Loucy (cell line): ENCODE measurements at regions not wholly inside any gene's neighbourhood (a gene's known extent, or its start where the extent isn't known, plus 50 kb on each side); places are given as distances from the start of the nearest gene placed in this dataset.

ENCODE experiments used
- H2AFZ ChIP-seq: fragments of 200-600 bp; sonication (generic); 2 replicates; pipeline ENCODE4 v1.6.0; 2016; ENCODE audit warnings: antibody characterized with exemption, mild to moderate bottlenecking, low read length, moderate library complexity
- H3F3A ChIP-seq: fragments of 200-600 bp; 2 replicates; pipeline ENCODE4 v1.6.0; 2016; ENCODE audit warnings: antibody characterized with exemption, low read depth, mild to moderate bottlenecking
- H3K27me3 ChIP-seq: fragments of 200-600 bp; sonication (generic); 2 replicates; pipeline ENCODE4 v1.6.1; 2014; ENCODE audit warnings: low read length, mild to moderate bottlenecking; ENCODE audit not compliant: insufficient read depth, poor library complexity, severe bottlenecking
- H3K36me3 ChIP-seq: fragments of 200-600 bp; sonication (generic); 2 replicates; pipeline ENCODE4 v1.6.1; 2016; ENCODE audit warnings: low read length; ENCODE audit not compliant: insufficient read depth
- H3K4me1 ChIP-seq: fragments of 200-600 bp; sonication (generic); 2 replicates; pipeline ENCODE4 v1.5.1; 2014; ENCODE audit warnings: low read length, mild to moderate bottlenecking; ENCODE audit not compliant: insufficient read depth, poor library complexity, severe bottlenecking
- H3K4me2 ChIP-seq: fragments of 200-600 bp; sonication (generic); 2 replicates; pipeline ENCODE4 v1.6.0; 2014; ENCODE audit warnings: antibody characterized with exemption, low read length, low read depth, mild to moderate bottlenecking; ENCODE audit not compliant: poor library complexity, severe bottlenecking
- H3K4me3 ChIP-seq: fragments of 200-600 bp; sonication (generic); 2 replicates; pipeline ENCODE4 v1.5.1; 2014; ENCODE audit warnings: low read length, mild to moderate bottlenecking, mixed read lengths; ENCODE audit not compliant: poor library complexity, severe bottlenecking
- H3K79me2 ChIP-seq: fragments of 200-600 bp; sonication (generic); 2 replicates; pipeline ENCODE4 v1.6.1; 2014; ENCODE audit warnings: low read length; ENCODE audit not compliant: insufficient read depth
- H3K9ac ChIP-seq: fragments of 200-600 bp; sonication (generic); 2 replicates; pipeline ENCODE4 v1.6.0; 2014; ENCODE audit warnings: mild to moderate bottlenecking, low read depth, low read length, moderate library complexity; ENCODE audit not compliant: poor library complexity, severe bottlenecking
- H3K9me2 ChIP-seq: fragments of 200-600 bp; sonication (generic); replicated peaks from 2 replicates; pipeline ENCODE4 v1.6.1; 2016; ENCODE audit warnings: low read depth, low read length, mixed read lengths
- H3K9me3 ChIP-seq: fragments of 200-600 bp; sonication (generic); 2 replicates; pipeline ENCODE4 v1.6.1; 2014; ENCODE audit warnings: mild to moderate bottlenecking, antibody characterized with exemption, low read length, low read depth; ENCODE audit not compliant: insufficient read depth
- H4K20me1 ChIP-seq: fragments of 200-600 bp; sonication (generic); 2 replicates; pipeline ENCODE4 v1.6.0; 2014; ENCODE audit warnings: antibody characterized with exemption, low read length, mild to moderate bottlenecking; ENCODE audit not compliant: insufficient read depth, poor library complexity, severe bottlenecking
- CTCF ChIP-seq: fragments of 200-600 bp; sonication (generic); conservative IDR thresholded peaks from 2 replicates; pipeline ENCODE4 v1.5.1; 2014; ENCODE audit warnings: mild to moderate bottlenecking, antibody characterized with exemption, low read length
- EZH2phosphoT487 ChIP-seq: fragments of 200-600 bp; IDR thresholded peaks from 2 replicates; pipeline ENCODE4 v1.6.1; 2018; ENCODE audit warnings: antibody characterized with exemption, mild to moderate bottlenecking, moderate library complexity, borderline replicate concordance

GRCh38 chr6:139438775-139439174 is 64.3 kb upstream of the CITED2 start:
- Histone ChIP-seq H3K9ac (no peak overlapping the region), H3K4me1 (no peaks in the 10 kb centered on the region), H3K27me3 (no peaks in the 10 kb centered on the region), H4K20me1 (no peaks in the 10 kb centered on the region), H3F3A (no peaks in the 10 kb centered on the region), H3K9me2 (no peaks in the 10 kb centered on the region), H2AFZ (no peak overlapping the region), H3K4me3 (no peak overlapping the region), H3K36me3 (no peaks in the 10 kb centered on the region), H3K4me2 (no peak overlapping the region), H3K9me3 (no peaks in the 10 kb centered on the region), H3K79me2 (no peaks in the 10 kb centered on the region)
- TF ChIP-seq EZH2phosphoT487, result no peak
- TF ChIP-seq CTCF, result no peak

- TF ChIP-seq EZH2phosphoT487 (no peak), CTCF (no peak)
- no peaks in the 10 kb centered on the region for H3K36me3 ChIP-seq
- H3F3A ChIP-seq, result no peaks in the 10 kb centered on the region
- no peaks in the 10 kb centered on the region for H3K4me1 ChIP-seq
- no peaks in the 10 kb centered on the region for H3K27me3 ChIP-seq
- no peaks in the 10 kb centered on the region for H3K79me2 ChIP-seq
- H3K4me3 ChIP-seq, result no peak overlapping the region
- no peak overlapping the region for H3K4me2 ChIP-seq
- H3K9me2 ChIP-seq, result no peaks in the 10 kb centered on the region
- no peaks in the 10 kb centered on the region for H3K9me3 ChIP-seq
- H3K9ac ChIP-seq, result no peak overlapping the region
- no peaks in the 10 kb centered on the region for H4K20me1 ChIP-seq
- no peak overlapping the region for H2AFZ ChIP-seq
These were observed 62.5 kb upstream of the CITED2 start for GRCh38 chr6:139436957-139437348.

GRCh38 chr6:139436200-139436956 is 61.9 kb upstream of the CITED2 start:
- no peak overlapping the region for H2AFZ ChIP-seq
- H3K9me2 ChIP-seq, result no peaks in the 10 kb centered on the region
- H4K20me1 ChIP-seq, result no peaks in the 10 kb centered on the region
- H3K4me3 ChIP-seq, result no peak overlapping the region
- H3F3A ChIP-seq, result no peaks in the 10 kb centered on the region
- TF ChIP-seq CTCF (no peak), EZH2phosphoT487 (no peak)
- no peaks in the 10 kb centered on the region for H3K27me3 ChIP-seq
- H3K4me1 ChIP-seq, result no peaks in the 10 kb centered on the region
- H3K36me3 ChIP-seq, result no peaks in the 10 kb centered on the region
- no peaks in the 10 kb centered on the region for H3K79me2 ChIP-seq
- H3K4me2 ChIP-seq, result no peak overlapping the region
- H3K9me3 ChIP-seq, result no peaks in the 10 kb centered on the region
- no peak overlapping the region for H3K9ac ChIP-seq
